CD8-positive, alpha-beta memory T cell (primary cell): ENCODE measurements at regions not wholly inside any gene's neighbourhood (a gene's known extent, or its start where the extent isn't known, plus 50 kb on each side); places are given as distances from the start of the nearest gene placed in this dataset.
"Not testable (repeated sequence)": the region's sequence is repeated elsewhere in the genome, so short reads cannot be mapped to it uniquely, and the experiment has no call there.

Experiments
- CTCF ChIA-PET: fragments of 350-600 bp; sonication (Branson Sonifier 250); formaldehyde crosslinking; loops from one replicate; lab custom pipeline; 2021; ENCODE audit warnings: antibody characterized with exemption; lab: Charles Lee
- POLR2A ChIA-PET: fragments of 350-600 bp; sonication (Branson Sonifier 250); formaldehyde crosslinking; loops from one replicate; lab custom pipeline; 2021; ENCODE audit warnings: antibody characterized with exemption; lab: Charles Lee
- DNase-seq, 5 donors: peaks; one replicate each; pipeline versions ENCODE4 v3.0.0 to v3.0.0-alpha.2; 2020 to 2022; ENCODE audit warnings: mixed read lengths in 1 of 5
- H3K27ac ChIP-seq: one replicate; pipeline ENCODE4 v1.7.0; 2013; ENCODE audit warnings: low read depth, mild to moderate bottlenecking, low read length, moderate library complexity
- H3K27me3 ChIP-seq: 2 replicates; pipeline ENCODE4 v1.7.0; 2013; ENCODE audit warnings: low read length, mild to moderate bottlenecking; ENCODE audit not compliant: insufficient read depth, poor library complexity, severe bottlenecking
- H3K36me3 ChIP-seq: 2 replicates; pipeline ENCODE4 v1.7.0; 2013; ENCODE audit warnings: mild to moderate bottlenecking, low read length, moderate library complexity; ENCODE audit not compliant: insufficient read depth
- H3K4me1 ChIP-seq: 2 replicates; pipeline ENCODE4 v1.7.0; 2013; ENCODE audit warnings: mild to moderate bottlenecking, low read length, moderate library complexity; ENCODE audit not compliant: insufficient read depth
- H3K4me3 ChIP-seq: 2 replicates; pipeline ENCODE4 v1.7.0; 2013; ENCODE audit warnings: mild to moderate bottlenecking, low read length
- H3K9me3 ChIP-seq: 2 replicates; pipeline ENCODE4 v1.7.0; 2013; ENCODE audit warnings: mild to moderate bottlenecking, low read length
- H3K27ac Mint-ChIP-seq, 8 donors: one replicate each; pipeline ENCODE4 v1.8.0; 2020 to 2021; ENCODE audit warnings: mixed read lengths in 8 of 8, mild to moderate bottlenecking in 6 of 8, inconsistent platforms in 3 of 8, moderate library complexity in 3 of 8
- H3K27me3 Mint-ChIP-seq, 2 donors: one replicate each; pipeline ENCODE4 v1.8.0; 2020 to 2021; ENCODE audit warnings: mixed read lengths in 2 of 2, mild to moderate bottlenecking in 1 of 2, moderate library complexity in 1 of 2
- H3K36me3 Mint-ChIP-seq, 3 donors: one replicate each; pipeline ENCODE4 v1.8.0; 2020 to 2021; ENCODE audit warnings: mixed read lengths in 3 of 3, inconsistent platforms in 1 of 3, mild to moderate bottlenecking in 1 of 3
- H3K4me1 Mint-ChIP-seq, 3 donors: one replicate each; pipeline ENCODE4 v1.8.0; 2020 to 2021; ENCODE audit warnings: mixed read lengths in 3 of 3, inconsistent platforms in 1 of 3, mild to moderate bottlenecking in 1 of 3
- H3K4me3 Mint-ChIP-seq, 7 donors: one replicate each; pipeline ENCODE4 v1.8.0; 2020 to 2021; ENCODE audit warnings: mixed read lengths in 7 of 7, mild to moderate bottlenecking in 6 of 7, moderate library complexity in 4 of 7, inconsistent platforms in 2 of 7
- H3K9me3 Mint-ChIP-seq, 5 donors: one replicate each; pipeline ENCODE4 v1.8.0; 2020 to 2022; ENCODE audit warnings: mixed read lengths in 5 of 5, mild to moderate bottlenecking in 3 of 5, moderate library complexity in 2 of 5, inconsistent platforms in 1 of 5

DNA sequence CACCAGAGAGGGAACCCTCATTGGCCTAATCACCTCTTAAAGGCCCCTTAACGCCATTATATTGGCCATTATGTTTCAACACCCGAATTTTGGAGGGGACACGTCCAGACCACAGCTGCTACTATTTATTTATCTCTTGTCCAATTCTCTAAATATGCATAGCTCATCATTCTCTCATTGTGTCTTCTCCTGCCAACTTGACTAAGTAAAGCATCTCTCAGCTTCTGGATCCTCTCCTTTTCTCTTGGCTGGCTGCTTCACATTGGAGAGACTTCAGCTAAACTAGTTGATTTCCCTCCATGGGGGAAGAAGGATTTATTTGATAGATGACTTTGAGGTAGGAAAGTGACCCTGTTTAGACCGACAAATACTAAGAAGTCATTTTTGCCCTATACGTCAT lies 120.4 kb upstream of the KRR1 start:
- H3K27me3 Mint-ChIP-seq: no peaks in the 10 kb centered on the region
- H3K27ac Mint-ChIP-seq: no peak overlapping the region
- ChIA-PET CTCF (no interaction called here), POLR2A (no interaction called here)
- H3K9me3 ChIP-seq: no peaks in the 10 kb centered on the region
- peaks cover 4 to 9% (median 4%) of the 10 kb centered on the region in 3 donors for H3K4me1 Mint-ChIP-seq
- H3K9me3 Mint-ChIP-seq: peaks cover 0 to 3% (median 0%) of the 10 kb centered on the region in 5 donors
- H3K27me3 ChIP-seq: no peaks in the 10 kb centered on the region
- H3K36me3 ChIP-seq: no peaks in the 10 kb centered on the region
- no peak overlapping the region for H3K4me3 Mint-ChIP-seq
- no peak for DNase-seq
- H3K36me3 Mint-ChIP-seq: peaks cover 0 to 3% (median 0%) of the 10 kb centered on the region in 3 donors
- H3K27ac ChIP-seq: no peak overlapping the region
- no peaks in the 10 kb centered on the region for H3K4me1 ChIP-seq
- no peak overlapping the region for H3K4me3 ChIP-seq

DNA sequence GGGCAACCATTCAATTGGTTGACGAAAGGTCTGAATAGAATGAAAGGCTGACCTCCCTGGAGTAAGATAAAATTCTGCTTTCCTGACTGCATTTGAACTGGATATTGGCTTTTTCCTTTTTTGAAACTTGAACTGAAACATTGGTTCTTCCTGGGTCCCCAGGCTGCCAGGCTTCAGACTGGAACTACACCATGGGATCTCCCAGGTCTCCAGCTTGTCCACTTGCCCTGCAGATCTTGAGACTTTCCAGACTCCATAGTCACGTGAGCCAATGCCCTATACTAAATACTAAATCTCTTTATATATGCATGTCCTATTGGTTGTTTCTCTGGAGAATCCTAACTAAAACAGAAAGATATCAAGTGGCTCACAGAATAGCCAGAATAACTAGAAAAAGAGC lies 118.7 kb upstream of the KRR1 start:
- peaks cover 0 to 3% (median 0%) of the 10 kb centered on the region in 5 donors for H3K9me3 Mint-ChIP-seq
- no peaks in the 10 kb centered on the region for H3K4me1 ChIP-seq
- no peaks in the 10 kb centered on the region for H3K4me1 Mint-ChIP-seq
- no peak overlapping the region for H3K4me3 Mint-ChIP-seq
- no peak for DNase-seq
- no peaks in the 10 kb centered on the region for H3K27me3 ChIP-seq
- ChIA-PET POLR2A (no interaction called here), CTCF (no interaction called here)
- no peak overlapping the region for H3K27ac ChIP-seq
- H3K27me3 Mint-ChIP-seq: peaks cover 0 to 3% of the 10 kb centered on the region in 2 donors
- H3K9me3 ChIP-seq: no peaks in the 10 kb centered on the region
- H3K27ac Mint-ChIP-seq: no peak overlapping the region
- H3K36me3 ChIP-seq: no peaks in the 10 kb centered on the region
- H3K4me3 ChIP-seq: no peak overlapping the region
- H3K36me3 Mint-ChIP-seq: peaks cover 0 to 3% (median 0%) of the 10 kb centered on the region in 3 donors

DNA sequence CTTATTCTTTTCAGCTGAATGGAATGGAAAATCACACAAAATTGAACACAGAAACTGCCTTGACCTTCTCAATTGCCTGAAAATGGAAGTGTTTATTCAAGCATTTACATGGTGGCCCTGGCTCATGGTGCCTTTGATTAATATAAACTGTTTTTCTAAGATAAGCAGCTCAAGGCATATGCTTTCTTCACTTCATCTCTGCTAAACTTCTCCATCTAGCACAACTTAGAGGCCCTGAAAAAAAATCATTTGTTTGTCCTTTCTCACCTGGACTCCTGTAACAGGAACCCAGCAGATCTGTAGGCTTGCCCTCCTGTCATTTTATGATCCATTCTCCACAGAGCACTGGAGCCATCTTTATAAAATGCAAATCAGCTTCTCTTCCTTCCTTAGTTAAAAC lies 117.5 kb upstream of the KRR1 start:
- H3K36me3 Mint-ChIP-seq: peaks cover 0 to 3% (median 0%) of the 10 kb centered on the region in 3 donors
- CTCF ChIA-PET: no interaction called here
- DNase-seq: no peak

DNA sequence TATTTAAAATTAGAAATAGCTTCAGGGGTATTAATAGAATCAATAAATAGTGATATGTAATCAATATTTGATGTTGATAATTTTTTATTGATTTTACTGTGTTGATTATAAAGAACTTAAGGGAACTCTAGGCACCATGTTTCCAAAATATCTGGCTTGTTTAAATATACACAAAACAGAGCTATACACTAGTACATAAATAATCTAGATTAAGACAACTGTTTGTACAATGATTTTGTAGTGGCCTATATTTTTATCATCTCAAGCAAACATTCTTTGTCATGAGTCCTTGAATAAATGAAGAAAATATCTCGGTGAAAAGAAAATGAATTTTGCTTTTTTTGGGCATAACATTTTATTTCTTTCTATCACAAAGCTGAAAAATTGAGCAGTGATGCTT lies 117.1 kb upstream of the KRR1 start:
- peaks cover 0 to 3% (median 0%) of the 10 kb centered on the region in 3 donors for H3K36me3 Mint-ChIP-seq
- H3K27ac ChIP-seq: no peak overlapping the region
- ChIA-PET CTCF (interaction anchor here (1.0 kb wide), 1 partner anchor 11 kb away, joined by 3 read pairs; no protein-coding TSS in a partner anchor), POLR2A (no interaction called here)
- no peak overlapping the region for H3K4me3 ChIP-seq
- H3K4me3 Mint-ChIP-seq: no peak overlapping the region
- H3K27me3 ChIP-seq: no peaks in the 10 kb centered on the region
- no peaks in the 10 kb centered on the region for H3K36me3 ChIP-seq
- DNase-seq: no peak
- peaks cover 0 to 3% of the 10 kb centered on the region in 2 donors for H3K27me3 Mint-ChIP-seq
- H3K27ac Mint-ChIP-seq: no peak overlapping the region
- H3K9me3 ChIP-seq: no peaks in the 10 kb centered on the region
- H3K9me3 Mint-ChIP-seq: peaks cover 0 to 3% (median 0%) of the 10 kb centered on the region in 5 donors
- no peaks in the 10 kb centered on the region for H3K4me1 Mint-ChIP-seq
- H3K4me1 ChIP-seq: no peaks in the 10 kb centered on the region

More for the DNA sequence above, 117.5 kb upstream of the KRR1 start:
- H3K4me3 ChIP-seq: no peak overlapping the region
- POLR2A ChIA-PET: no interaction called here
- H3K27ac ChIP-seq: no peak overlapping the region
- Mint-ChIP-seq H3K27ac (no peak overlapping the region), H3K4me1 (no peaks in the 10 kb centered on the region), H3K4me3 (no peak overlapping the region), H3K9me3 (peaks cover 0 to 3% (median 0%) of the 10 kb centered on the region in 5 donors), H3K27me3 (peaks cover 0 to 3% of the 10 kb centered on the region in 2 donors)
- H3K36me3 ChIP-seq: no peaks in the 10 kb centered on the region
- no peaks in the 10 kb centered on the region for H3K4me1 ChIP-seq
- no peaks in the 10 kb centered on the region for H3K27me3 ChIP-seq
- no peaks in the 10 kb centered on the region for H3K9me3 ChIP-seq

DNA sequence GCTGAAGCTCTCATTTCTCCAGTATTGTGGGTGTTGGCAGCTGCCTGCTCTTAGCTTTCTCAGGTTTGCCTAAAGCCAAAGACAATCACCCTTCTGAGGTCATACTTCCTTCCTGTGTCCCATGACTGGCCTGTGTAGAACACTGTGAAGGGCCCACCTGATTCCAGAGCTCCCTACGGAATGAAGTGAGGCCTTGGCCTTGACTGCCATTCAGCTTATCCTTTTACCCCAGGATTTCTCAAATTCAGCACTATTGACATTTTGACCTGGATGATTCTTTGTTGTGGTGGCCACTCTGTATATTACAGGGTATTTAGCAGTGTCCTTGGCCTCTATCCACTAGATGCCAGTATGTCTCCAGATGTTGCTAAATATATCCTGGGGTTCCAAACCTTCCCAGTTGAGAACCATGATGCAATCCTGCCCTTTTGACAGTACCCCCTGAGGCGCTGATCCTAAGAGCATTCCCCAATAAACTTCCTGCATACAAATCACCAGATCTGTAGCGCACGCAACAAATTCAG lies 112.3 kb upstream of the KRR1 start:
- H3K9me3 ChIP-seq: no peaks in the 10 kb centered on the region
- H3K27ac Mint-ChIP-seq: no peak overlapping the region
- no peaks in the 10 kb centered on the region for H3K36me3 ChIP-seq
- peaks cover 0 to 3% of the 10 kb centered on the region in 2 donors for H3K27me3 Mint-ChIP-seq
- H3K4me1 Mint-ChIP-seq: no peaks in the 10 kb centered on the region
- no peak overlapping the region for H3K4me3 Mint-ChIP-seq
- H3K4me1 ChIP-seq: no peaks in the 10 kb centered on the region
- no peak for DNase-seq
- H3K27ac ChIP-seq: no peak overlapping the region
- peaks cover 0 to 4% (median 0%) of the 10 kb centered on the region in 5 donors for H3K9me3 Mint-ChIP-seq
- ChIA-PET CTCF (no interaction called here), POLR2A (no interaction called here)
- peaks cover 0 to 2% (median 0%) of the 10 kb centered on the region in 3 donors for H3K36me3 Mint-ChIP-seq
- no peaks in the 10 kb centered on the region for H3K27me3 ChIP-seq
- H3K4me3 ChIP-seq: no peak overlapping the region

DNA sequence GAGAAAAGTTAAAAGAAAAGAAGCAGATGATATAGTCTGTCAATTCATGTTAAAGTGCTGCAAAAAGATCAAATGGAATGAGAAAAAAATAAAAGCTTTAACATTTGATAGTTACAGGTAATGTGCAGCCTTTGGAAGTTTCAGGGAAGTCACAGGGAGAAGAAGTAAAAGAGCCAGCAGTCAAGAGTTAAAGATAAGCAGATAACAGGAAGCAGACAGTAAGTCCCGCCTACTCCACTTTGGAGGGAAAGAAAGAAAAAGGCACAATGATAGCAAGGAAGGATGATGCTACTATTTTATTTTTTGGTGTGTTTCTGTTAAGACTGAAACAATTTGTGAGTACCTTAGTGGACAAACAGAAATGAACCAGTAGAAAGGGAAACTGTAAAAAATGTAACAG lies 111.1 kb upstream of the KRR1 start:
- no peaks in the 10 kb centered on the region for H3K27me3 ChIP-seq
- POLR2A ChIA-PET: no interaction called here
- no peaks in the 10 kb centered on the region for H3K4me1 ChIP-seq
- peaks cover 0 to 6% (median 0%) of the 10 kb centered on the region in 5 donors for H3K9me3 Mint-ChIP-seq
- H3K36me3 Mint-ChIP-seq: peaks cover 0 to 2% (median 0%) of the 10 kb centered on the region in 3 donors
- no peak overlapping the region for H3K27ac ChIP-seq
- no peaks in the 10 kb centered on the region for H3K36me3 ChIP-seq
- no peak overlapping the region for H3K27ac Mint-ChIP-seq
- peaks cover 0 to 3% of the 10 kb centered on the region in 2 donors for H3K27me3 Mint-ChIP-seq
- CTCF ChIA-PET: no interaction called here
- no peaks in the 10 kb centered on the region for H3K4me1 Mint-ChIP-seq
- H3K4me3 Mint-ChIP-seq: no peak overlapping the region
- H3K9me3 ChIP-seq: no peaks in the 10 kb centered on the region
- no peak for DNase-seq
- H3K4me3 ChIP-seq: no peak overlapping the region

DNA sequence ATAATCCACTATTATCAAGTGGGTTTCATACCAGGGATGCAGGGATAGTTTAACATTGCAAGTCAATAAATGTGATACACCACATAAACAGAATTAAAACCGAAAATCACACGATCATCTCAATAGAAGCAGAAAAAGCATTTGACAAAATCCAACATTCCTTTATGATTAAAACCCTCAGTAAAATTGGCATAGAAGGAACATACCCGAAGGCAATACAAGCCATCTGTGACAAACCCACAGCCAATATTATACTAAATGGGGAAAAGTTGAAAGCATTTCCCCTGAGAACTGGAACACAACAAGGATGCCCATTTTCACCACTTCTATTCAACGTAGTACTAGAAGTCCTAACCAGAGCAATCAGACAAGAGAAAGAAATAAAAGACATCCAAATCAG lies 103.0 kb upstream of the KRR1 start:
- H3K4me3 ChIP-seq, H3K4me1 ChIP-seq, H3K27ac ChIP-seq, POLR2A ChIA-PET, H3K36me3 ChIP-seq, CTCF ChIA-PET, H3K4me1 Mint-ChIP-seq, H3K4me3 Mint-ChIP-seq, H3K27ac Mint-ChIP-seq, H3K9me3 ChIP-seq, DNase-seq, H3K27me3 ChIP-seq, H3K36me3 Mint-ChIP-seq: not testable (repeated sequence)
- H3K9me3 Mint-ChIP-seq: peaks cover 2 to 12% (median 3%) of the 10 kb centered on the region in 5 donors
- peaks cover 14 to 18% of the 10 kb centered on the region in 2 donors for H3K27me3 Mint-ChIP-seq

DNA sequence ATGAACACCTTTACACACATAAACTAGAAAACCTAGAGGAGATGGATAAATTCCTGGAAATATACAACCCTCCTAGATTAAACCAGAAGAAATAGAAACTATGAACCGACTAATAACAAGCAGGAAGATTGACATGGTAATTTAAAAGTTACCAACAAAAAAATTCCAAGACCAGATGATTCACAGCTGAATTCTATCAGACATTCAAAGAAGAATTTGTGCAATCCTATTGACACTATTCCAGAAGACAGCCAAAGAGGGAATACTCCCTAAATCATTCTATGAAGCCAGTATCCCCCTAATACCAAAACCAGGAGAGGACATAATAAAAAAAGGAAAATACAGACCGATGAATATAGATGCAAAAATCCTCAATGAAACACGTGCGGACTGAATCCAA lies 102.6 kb upstream of the KRR1 start:
- no peaks in the 10 kb centered on the region for H3K9me3 ChIP-seq
- CTCF ChIA-PET: no interaction called here
- no peak for DNase-seq
- no peak overlapping the region for H3K4me3 ChIP-seq
- H3K27ac ChIP-seq: no peak overlapping the region
- no peaks in the 10 kb centered on the region for H3K27me3 ChIP-seq
- H3K27me3 Mint-ChIP-seq: peaks cover 14 to 18% of the 10 kb centered on the region in 2 donors
- H3K36me3 ChIP-seq: no peaks in the 10 kb centered on the region
- H3K9me3 Mint-ChIP-seq: peaks cover 0 to 9% (median 3%) of the 10 kb centered on the region in 5 donors
- H3K4me1 ChIP-seq: no peaks in the 10 kb centered on the region
- no peak overlapping the region for H3K27ac Mint-ChIP-seq
- H3K36me3 Mint-ChIP-seq: no peaks in the 10 kb centered on the region
- no peaks in the 10 kb centered on the region for H3K4me1 Mint-ChIP-seq
- H3K4me3 Mint-ChIP-seq: no peak overlapping the region
- POLR2A ChIA-PET: no interaction called here
